OCI-LY3 (cell line): ENCODE measurements at regions not wholly inside any gene's neighbourhood (a gene's known extent, or its start where the extent isn't known, plus 50 kb on each side); places are given as distances from the start of the nearest gene placed in this dataset.

Source experiments
- EZH2phosphoT487 ChIP-seq: fragments of 200-600 bp; shearing (Covaris generic); IDR thresholded peaks from 2 replicates; pipeline ENCODE4 v1.6.1; 2018; ENCODE audit warnings: antibody characterized with exemption, mixed run types, low read depth
- TF ChIP-seq, protein P1 (sequence below): fragments of 200-600, 300-600 bp; sonication (generic); IDR thresholded peaks from 2 replicates; pipeline ENCODE4 v1.5.1; 2014; ENCODE audit warnings: antibody characterized with exemption, low read length, low read depth

DNA sequence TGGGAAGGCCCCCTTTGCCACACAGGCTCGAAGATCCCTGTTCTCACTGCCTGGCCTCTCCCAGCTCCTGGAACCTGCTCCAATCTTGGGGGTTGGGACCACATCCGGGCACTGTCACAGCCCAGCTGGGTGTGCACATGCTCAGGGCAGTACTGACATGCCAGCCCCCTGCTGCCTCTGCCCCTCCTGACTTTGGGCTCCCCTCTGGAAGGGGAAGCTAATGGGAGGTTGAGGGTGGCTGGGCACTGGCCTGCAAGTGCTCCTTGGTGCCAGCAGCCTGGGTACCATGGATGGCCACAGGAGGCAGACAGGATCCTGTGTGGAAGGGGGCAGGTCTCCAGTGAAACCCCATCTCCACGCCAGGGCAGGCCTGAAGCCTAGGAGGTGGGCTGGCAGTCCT, 126.1 kb upstream of the NOL4 start:
- TF ChIP-seq, protein P1, sequence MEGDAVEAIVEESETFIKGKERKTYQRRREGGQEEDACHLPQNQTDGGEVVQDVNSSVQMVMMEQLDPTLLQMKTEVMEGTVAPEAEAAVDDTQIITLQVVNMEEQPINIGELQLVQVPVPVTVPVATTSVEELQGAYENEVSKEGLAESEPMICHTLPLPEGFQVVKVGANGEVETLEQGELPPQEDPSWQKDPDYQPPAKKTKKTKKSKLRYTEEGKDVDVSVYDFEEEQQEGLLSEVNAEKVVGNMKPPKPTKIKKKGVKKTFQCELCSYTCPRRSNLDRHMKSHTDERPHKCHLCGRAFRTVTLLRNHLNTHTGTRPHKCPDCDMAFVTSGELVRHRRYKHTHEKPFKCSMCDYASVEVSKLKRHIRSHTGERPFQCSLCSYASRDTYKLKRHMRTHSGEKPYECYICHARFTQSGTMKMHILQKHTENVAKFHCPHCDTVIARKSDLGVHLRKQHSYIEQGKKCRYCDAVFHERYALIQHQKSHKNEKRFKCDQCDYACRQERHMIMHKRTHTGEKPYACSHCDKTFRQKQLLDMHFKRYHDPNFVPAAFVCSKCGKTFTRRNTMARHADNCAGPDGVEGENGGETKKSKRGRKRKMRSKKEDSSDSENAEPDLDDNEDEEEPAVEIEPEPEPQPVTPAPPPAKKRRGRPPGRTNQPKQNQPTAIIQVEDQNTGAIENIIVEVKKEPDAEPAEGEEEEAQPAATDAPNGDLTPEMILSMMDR: no peak
- no peak for TF ChIP-seq EZH2phosphoT487
